ENCODE measurements at regions not wholly inside any gene's neighbourhood (a gene's known extent, or its start where the extent isn't known, plus 50 kb on each side); places are given as distances from the start of the nearest gene placed in this dataset.

DNA sequence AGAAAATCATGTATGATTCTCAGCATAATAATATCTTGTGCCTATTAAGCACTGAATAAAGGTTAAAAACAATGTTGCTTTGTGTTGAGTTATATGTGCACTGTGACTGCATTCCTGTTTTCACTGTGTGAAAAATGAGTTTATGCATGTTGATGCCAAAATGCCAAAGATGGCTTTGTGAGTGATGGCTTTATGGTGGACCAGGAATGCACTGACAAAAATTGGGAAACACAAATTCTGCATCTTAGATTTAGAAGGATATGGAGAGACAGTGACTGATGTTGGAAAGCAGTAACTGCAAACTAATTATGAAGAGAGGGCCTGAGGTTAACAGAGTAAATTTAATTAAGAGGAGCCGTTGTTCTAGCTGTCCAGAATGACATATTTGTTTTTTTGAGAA lies 440.4 kb downstream of the KIF20B start:
- ATAC-seq (replicated peaks), result no peak

DNA sequence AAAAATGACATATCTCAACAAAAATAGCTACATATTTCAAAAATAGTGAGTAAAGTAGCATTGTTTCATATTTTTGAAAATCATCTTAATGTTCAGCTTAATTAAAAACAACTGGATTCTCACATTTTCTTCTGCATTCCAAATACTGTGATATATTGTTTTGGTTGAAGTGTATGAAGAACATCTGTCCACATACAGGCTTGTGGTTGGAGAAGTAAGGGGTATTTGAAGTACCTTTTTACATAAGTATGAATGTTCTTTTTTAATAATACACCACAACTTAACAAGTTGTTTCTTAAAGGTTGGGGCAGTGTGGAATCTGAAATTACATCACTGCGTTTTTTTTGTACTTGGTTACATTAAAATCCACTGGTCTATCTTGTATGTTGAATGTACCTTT lies 442.5 kb downstream of the KIF20B start:
- Mint-ChIP-seq H3K4me3 (no peak overlapping the region), H3K27me3 (no peaks in the 10 kb centered on the region)

More for the DNA sequence above, 440.4 kb downstream of the KIF20B start:
- Mint-ChIP-seq H3K4me3 (no peak overlapping the region), H3K36me3 (ENCODE audit: insufficient read depth) (no peaks in the 10 kb centered on the region), H3K27ac (no peak overlapping the region), H3K9me3 (peaks cover 0 to 8% of the 10 kb centered on the region in 2 donors), H3K4me1 (ENCODE audit: low read depth in 2 of 2) (no peaks in the 10 kb centered on the region), H3K27me3 (no peaks in the 10 kb centered on the region)
- no peak for DNase-seq

DNA sequence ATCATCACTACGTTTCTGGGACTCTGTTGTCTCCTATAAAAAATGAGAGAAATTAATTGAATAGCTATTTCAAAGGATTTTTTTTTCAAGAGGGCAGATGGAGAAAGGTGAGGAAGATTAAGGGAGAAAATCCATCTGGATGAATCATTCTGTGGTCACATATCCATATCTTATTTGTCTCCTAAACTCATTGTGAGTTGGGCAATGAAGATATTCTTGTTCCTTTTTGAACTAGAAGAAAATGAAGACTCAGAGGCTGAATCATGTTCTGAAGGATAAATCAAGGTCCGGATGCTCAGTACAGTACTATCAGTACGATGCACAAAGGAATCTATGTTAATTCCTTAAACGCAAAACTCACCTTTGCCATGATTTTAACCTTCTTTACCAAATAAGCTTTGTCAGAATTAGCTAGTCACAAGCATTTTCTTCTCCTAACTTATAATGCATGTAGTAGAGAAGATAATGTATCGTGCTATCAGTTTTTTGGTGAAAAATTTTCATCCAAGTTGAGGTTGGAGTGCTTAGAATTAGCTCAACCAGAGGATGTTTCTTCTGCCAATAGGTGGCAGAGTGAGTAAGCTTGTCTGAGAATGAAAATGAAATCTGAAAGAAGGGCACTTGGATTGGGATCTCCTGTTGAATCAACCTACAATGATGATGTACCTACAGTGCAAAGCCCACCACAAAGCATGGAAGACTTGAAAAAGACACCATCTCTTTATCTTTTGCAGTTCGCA lies 446.9 kb downstream of the KIF20B start:
- Mint-ChIP-seq H3K27me3 (no peaks in the 10 kb centered on the region), H3K36me3 (ENCODE audit: insufficient read depth) (no peaks in the 10 kb centered on the region), H3K27ac (no peak overlapping the region), H3K4me3 (no peak overlapping the region), H3K4me1 (ENCODE audit: low read depth in 2 of 2) (no peaks in the 10 kb centered on the region), H3K9me3 (peaks cover 0 to 1% of the 10 kb centered on the region in 2 donors)
- ATAC-seq (replicated peaks), result no peak
- DNase-seq, result no peak

More for the DNA sequence above, 442.5 kb downstream of the KIF20B start:
- DNase-seq (no peak), ATAC-seq (replicated peaks) (no peak)
- Mint-ChIP-seq H3K27ac (no peak overlapping the region), H3K9me3 (peaks cover 0 to 8% of the 10 kb centered on the region in 2 donors), H3K36me3 (ENCODE audit: insufficient read depth) (no peaks in the 10 kb centered on the region), H3K4me1 (ENCODE audit: low read depth in 2 of 2) (no peaks in the 10 kb centered on the region)

DNA sequence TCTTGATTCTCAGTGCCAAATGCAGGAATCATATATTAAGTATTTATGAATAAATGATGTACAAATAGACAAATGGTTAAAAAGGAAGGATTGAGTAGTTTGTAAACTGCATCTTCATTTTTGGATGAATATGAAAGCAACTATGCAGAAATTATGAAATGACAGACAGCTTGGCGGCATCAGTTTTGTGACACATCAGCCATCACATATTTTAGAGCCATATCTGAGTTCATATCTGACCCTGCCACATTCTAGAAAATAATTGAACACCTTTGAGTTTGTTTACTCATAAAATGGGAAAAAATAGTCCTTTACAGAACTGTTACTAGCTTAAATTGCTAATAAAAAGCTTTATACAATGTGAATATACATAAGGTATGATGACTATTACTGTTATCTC lies 448.2 kb downstream of the KIF20B start:
- Mint-ChIP-seq H3K4me1 (ENCODE audit: low read depth in 2 of 2) (no peaks in the 10 kb centered on the region), H3K27me3 (no peaks in the 10 kb centered on the region), H3K36me3 (ENCODE audit: insufficient read depth) (no peaks in the 10 kb centered on the region), H3K27ac (no peak overlapping the region), H3K4me3 (no peak overlapping the region), H3K9me3 (no peaks in the 10 kb centered on the region)
- ATAC-seq (replicated peaks) (no peak), DNase-seq (no peak)

DNA sequence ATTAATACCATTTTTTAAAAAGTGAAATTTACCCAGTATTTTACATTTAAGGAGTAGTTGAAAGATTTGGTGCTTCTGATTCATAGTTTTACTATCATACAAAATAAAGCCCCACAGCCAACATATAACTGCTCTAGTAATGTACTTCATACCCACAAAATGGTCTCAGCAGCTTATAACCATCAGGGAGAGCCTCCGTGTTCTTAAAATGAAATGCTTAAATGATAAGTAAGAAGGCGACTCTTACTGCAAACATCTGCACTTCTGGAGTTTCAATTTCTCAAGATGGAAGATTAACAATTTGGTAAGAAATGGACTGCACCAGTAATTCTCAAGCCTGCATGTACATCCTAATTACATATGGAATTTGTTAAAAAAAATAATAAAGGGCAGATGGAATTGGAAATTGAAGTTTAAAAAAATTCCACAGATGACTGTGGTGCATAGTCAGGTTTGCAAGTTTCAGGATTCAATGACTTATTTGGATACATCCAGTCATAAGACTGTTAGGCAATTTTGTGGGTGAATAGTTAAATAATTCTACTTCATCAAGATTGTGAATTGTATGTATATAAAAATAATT lies 461.0 kb downstream of the KIF20B start:
- Mint-ChIP-seq H3K36me3 (ENCODE audit: insufficient read depth) (no peaks in the 10 kb centered on the region), H3K27me3 (no peaks in the 10 kb centered on the region), H3K4me1 (ENCODE audit: low read depth in 2 of 2) (no peaks in the 10 kb centered on the region), H3K9me3 (peaks cover 0 to 4% of the 10 kb centered on the region in 2 donors), H3K27ac (no peak overlapping the region), H3K4me3 (no peak overlapping the region)
- DNase-seq (no peak), ATAC-seq (replicated peaks) (no peak)

DNA sequence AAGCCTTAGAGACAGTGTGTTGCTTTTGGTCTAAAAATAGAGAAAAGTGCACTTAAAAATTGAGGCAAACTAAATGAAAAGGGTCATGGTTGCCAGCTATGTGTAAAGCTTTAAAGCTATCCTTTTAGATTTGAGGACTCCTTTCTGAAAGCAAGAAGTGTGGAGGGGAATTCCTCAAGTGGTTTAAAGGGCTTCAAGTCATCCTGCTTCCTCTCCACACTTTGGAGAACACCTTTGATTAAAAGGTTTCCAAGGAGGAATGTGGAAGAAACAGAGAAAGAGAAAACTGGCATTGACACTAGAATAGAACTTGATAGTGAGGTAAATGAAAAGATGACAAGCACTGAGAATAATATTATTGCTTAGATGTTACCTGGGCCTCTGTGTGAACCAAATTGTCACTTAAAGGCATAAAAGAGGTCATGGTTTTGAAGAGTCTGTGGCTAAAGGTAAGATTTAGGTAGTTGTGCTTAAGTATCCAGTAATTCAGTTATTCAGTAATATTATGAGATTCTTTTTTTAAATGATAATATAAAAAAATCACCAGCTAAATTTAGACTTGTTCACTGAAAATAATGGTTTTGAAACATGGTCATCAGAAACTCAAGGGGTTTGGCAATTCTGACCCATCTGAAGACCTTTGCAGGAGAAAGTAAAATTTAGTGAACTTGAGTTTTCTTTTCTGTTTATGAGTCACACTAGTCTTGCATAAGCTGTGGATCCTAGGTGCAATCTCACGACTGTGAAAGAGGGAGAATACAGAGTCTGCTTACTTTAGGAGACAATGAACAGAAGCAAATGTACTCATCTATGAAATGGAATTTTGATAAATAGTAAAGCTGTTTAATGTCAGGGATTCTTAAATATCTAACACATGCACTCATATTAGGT lies 466.0 kb downstream of the KIF20B start:
- H3K4me1 Mint-ChIP-seq (ENCODE audit: low read depth in 2 of 2), result no peaks in the 10 kb centered on the region
- H3K9me3 Mint-ChIP-seq, result peaks cover 0 to 5% of the 10 kb centered on the region in 2 donors
- no peak overlapping the region for H3K27ac Mint-ChIP-seq
- no peaks in the 10 kb centered on the region for H3K27me3 Mint-ChIP-seq
- ATAC-seq (replicated peaks), result no peak
- H3K4me3 Mint-ChIP-seq, result no peak overlapping the region
- no peaks in the 10 kb centered on the region for H3K36me3 Mint-ChIP-seq (ENCODE audit: insufficient read depth)
- DNase-seq, result no peak

DNA sequence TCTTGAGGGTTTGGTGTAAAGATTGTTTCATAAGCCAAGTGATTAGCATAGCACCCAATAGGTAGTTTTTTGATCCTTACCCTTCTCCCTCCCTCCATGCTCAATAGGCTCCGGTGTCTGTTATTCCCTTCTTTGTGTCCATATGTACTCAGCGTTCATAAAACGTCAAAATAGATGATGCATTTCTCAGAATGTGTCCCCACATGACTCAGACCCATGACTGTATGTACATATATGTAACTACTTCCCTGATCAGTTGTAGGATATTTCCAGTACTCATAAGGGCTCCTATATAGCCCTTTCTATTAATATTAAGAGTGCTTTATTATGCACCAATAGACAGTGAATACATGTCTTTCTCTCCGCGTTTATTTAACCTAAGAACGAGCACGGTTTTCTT lies 466.9 kb downstream of the KIF20B start:
- Mint-ChIP-seq H3K27me3 (no peaks in the 10 kb centered on the region), H3K4me3 (no peak overlapping the region), H3K36me3 (ENCODE audit: insufficient read depth) (no peaks in the 10 kb centered on the region), H3K4me1 (ENCODE audit: low read depth in 2 of 2) (no peaks in the 10 kb centered on the region), H3K9me3 (peaks cover 0 to 5% of the 10 kb centered on the region in 2 donors), H3K27ac (no peak overlapping the region)
- DNase-seq, result no peak
- no peak for ATAC-seq (replicated peaks)

DNA sequence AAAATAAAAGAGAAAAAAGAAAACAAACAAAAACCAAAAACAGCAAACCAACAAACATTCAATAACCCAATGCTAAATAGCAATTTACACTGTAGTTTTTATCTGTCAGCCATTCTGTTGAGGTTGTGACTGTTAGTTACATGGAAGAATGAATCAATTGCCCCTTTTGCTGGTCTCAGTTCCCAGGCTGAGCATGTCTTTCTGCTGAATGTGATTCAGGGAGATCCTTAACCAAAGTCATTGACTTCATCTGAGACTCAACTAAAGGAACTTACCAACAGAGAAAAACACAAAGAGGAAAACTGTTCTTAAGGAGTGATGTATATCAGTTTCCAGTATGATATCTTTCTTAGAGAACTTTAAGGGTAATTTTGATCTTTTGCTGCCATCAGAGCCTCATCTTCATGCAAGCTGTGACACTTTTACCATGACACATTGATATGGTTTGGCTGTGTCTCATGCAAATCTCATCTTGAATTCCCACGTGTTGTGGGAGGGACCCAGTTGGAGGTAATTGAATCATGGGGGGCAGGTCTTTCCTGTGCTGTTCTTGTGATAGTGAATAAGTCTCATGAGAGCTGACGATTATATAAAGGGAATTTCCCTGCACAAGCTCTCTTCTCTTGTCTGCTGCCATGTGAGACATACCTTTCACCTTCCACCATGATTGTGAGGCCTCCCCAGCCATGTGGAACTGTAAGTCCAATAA lies 469.8 kb downstream of the KIF20B start:
- Mint-ChIP-seq H3K27me3 (no peaks in the 10 kb centered on the region), H3K4me1 (ENCODE audit: low read depth in 2 of 2) (no peaks in the 10 kb centered on the region), H3K27ac (no peak overlapping the region), H3K9me3 (peaks cover 0 to 2% of the 10 kb centered on the region in 2 donors), H3K4me3 (no peak overlapping the region), H3K36me3 (ENCODE audit: insufficient read depth) (no peaks in the 10 kb centered on the region)
- DNase-seq (no peak), ATAC-seq (replicated peaks) (no peak)

DNA sequence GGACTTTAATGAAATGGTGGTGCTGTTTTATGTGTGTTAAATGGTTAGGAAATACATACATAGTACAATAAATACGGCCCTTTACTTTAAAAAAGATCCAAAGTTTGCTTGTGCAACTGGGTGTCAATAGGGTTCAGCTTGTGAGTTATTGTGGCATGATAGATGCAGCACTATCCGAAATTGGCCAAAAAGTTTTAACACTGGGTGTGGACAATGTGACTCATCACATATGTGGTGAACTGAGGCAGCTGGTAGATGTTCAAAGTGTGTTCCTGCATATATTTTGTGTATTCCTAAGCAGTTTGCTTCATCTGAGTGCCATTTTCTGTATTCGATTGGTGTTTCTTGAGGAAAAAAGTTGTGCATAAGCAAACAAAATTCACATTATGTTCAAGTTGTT lies 473.1 kb downstream of the KIF20B start:
- Mint-ChIP-seq H3K4me1 (ENCODE audit: low read depth in 2 of 2) (no peaks in the 10 kb centered on the region), H3K36me3 (ENCODE audit: insufficient read depth) (no peaks in the 10 kb centered on the region), H3K27me3 (no peaks in the 10 kb centered on the region), H3K9me3 (peaks cover 0 to 2% of the 10 kb centered on the region in 2 donors), H3K4me3 (no peak overlapping the region), H3K27ac (no peak overlapping the region)
- ATAC-seq (replicated peaks) (no peak), DNase-seq (no peak)

DNA sequence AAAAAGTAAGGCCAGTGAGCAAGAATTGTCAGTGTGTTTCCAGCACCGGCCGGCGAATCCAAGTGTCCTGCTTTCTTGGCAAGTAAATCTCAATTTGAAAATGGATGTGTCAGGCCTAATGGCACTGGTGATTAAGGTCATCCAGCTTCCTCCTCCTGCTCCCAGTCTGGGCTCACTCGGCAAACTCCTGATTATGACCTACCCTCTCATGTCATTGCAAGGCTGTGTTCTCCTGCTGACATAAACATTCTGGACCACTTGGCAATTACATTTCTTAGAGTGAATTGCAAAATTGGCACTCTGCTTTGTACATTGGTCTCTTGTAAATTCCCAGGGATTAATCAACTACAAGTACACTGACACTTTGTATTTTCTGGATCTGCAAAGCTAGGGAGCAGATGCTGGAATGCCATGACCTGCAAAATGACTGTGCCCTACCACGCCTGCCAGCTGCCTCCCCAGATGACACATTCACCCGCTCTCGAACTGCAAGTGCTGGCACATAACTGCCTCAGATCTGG lies 473.8 kb downstream of the KIF20B start:
- DNase-seq (no peak), ATAC-seq (replicated peaks) (no peak)
- no peak overlapping the region for H3K4me3 Mint-ChIP-seq

DNA sequence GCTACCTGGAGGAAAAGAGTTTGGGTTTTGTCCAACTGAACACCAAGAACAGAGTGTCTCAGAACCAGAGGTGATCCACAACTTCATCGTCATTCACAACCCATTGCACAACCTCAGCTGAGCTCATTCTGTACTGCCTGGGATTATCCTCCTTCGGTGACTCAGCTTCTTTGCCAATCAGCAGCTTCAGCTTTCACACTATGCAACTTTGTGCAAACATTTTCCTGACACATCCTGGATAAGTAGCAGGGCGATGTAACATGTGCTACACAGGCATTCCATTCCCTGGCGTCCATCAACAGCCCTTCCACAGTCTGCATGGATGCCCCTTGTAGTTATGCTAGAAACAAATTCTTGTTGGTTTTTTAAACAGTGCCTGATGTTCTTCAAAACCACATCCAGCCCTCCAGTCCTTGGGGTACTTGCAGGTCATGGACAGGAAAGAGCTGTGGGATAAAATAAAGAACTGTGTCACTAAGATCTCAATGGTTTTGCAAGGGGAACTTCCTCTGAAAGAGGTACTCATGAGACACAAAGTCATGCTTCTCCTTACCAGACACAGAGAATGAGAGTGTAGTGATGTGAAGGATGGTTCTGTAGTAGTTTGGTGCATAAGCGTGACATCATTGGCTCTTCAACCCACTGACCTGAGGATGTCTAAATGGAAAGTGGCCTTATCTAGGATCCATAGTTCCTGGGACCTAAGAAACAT lies 478.5 kb downstream of the KIF20B start:
- ATAC-seq (replicated peaks) (no peak), DNase-seq (no peak)
- Mint-ChIP-seq H3K36me3 (ENCODE audit: insufficient read depth) (no peaks in the 10 kb centered on the region), H3K4me3 (no peak overlapping the region), H3K27me3 (no peaks in the 10 kb centered on the region), H3K4me1 (ENCODE audit: low read depth in 2 of 2) (no peaks in the 10 kb centered on the region), H3K9me3 (peaks cover 0 to 7% of the 10 kb centered on the region in 2 donors), H3K27ac (no peak overlapping the region)

More for the DNA sequence above, 473.8 kb downstream of the KIF20B start:
- H3K27me3 Mint-ChIP-seq, result no peaks in the 10 kb centered on the region
- no peak overlapping the region for H3K27ac Mint-ChIP-seq
- no peaks in the 10 kb centered on the region for H3K36me3 Mint-ChIP-seq (ENCODE audit: insufficient read depth)
- H3K9me3 Mint-ChIP-seq, result peaks cover 2 to 6% of the 10 kb centered on the region in 2 donors
- no peaks in the 10 kb centered on the region for H3K4me1 Mint-ChIP-seq (ENCODE audit: low read depth in 2 of 2)

DNA sequence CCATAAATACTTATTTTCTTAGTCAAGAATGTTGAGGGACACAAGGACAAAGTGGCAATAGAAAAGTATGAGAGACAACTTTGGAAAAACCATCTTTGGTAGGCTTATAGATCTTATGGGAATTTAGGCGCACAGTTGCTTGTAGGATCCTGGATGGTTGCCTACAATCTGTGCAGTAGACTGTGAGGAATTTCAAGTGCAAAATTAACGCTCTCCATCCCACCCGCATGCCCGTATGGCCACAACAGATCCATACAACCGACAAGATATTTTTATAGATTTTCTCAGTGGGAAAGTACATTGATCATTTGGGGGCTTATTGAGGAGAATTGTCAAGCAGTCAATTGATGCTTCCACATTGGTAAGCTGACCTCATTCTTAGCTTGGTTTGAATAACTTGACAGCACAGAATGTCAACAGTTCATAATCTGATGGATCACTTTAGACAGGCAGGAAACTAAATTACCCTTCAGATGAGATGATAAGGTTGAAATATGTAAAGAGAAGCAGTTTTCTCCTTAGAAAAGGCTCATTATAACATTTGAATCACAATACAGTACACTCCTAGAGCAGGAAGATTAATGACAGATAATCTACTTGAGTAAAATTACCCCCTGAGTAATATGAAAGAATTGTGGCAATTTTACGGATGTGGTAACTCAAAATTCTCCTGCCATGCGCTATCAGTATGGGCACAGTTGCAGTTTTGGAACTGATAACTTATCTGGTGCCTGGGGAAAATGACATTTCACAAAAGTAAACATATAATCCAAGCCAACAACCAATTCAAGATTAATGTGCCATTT lies 479.7 kb downstream of the KIF20B start:
- no peaks in the 10 kb centered on the region for H3K4me1 Mint-ChIP-seq (ENCODE audit: low read depth in 2 of 2)
- DNase-seq, result no peak
- H3K9me3 Mint-ChIP-seq, result peaks cover 0 to 7% of the 10 kb centered on the region in 2 donors

More for the DNA sequence above, 479.7 kb downstream of the KIF20B start:
- Mint-ChIP-seq H3K27ac (no peak overlapping the region), H3K36me3 (ENCODE audit: insufficient read depth) (no peaks in the 10 kb centered on the region), H3K4me3 (no peak overlapping the region), H3K27me3 (no peaks in the 10 kb centered on the region)
- ATAC-seq (replicated peaks), result no peak
